ENCODE measurements at regions not wholly inside any gene's neighbourhood (a gene's known extent, or its start where the extent isn't known, plus 50 kb on each side); places are given as distances from the start of the nearest gene placed in this dataset.

DNA sequence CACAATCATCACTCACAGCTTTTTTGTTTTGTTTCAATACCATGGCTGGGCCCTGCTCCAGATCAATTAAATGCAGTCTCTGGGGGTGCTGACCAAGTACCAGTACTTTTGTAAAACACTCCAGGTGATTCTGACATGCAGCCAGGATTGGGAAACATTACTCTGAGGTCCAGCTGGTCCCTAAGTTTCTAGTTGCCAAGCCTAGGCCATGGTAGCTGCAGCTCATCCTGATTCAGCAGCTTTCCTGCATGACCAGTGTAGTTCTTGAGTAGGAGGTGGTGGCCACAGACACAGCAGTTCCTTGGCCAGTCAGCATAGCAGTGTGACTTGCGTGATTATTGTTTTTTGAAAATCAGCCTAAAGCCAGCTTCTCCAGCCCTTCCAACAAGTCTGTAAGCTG lies 859.1 kb downstream of the DIAPH3 start:
- no peak overlapping the region for H3T11ph ChIP-seq (ENCODE audit: low read length)
- no peaks in the 10 kb centered on the region; the same call in 1 of the 2 replicates for H3K27me3 ChIP-seq (ENCODE audit: insufficient read depth, low read length)
- no peak overlapping the region for H4K8ac ChIP-seq (replicated peaks; ENCODE audit: insufficient read length, low read depth, low read length)
- no peaks in the 10 kb centered on the region for H3K23me2 ChIP-seq (ENCODE audit: insufficient read length, low read depth, low read length, poor library complexity, severe bottlenecking)
- WGBS (ENCODE audit: extremely low coverage, insufficient read length, low lambda C conversion rate), result no CpG with 5 or more reads among the region's 1 CpG
- no peaks in the 10 kb centered on the region for H3K79me2 ChIP-seq (ENCODE audit: insufficient read depth, low read length)
- DNase-seq, result no peak
- no peak overlapping the region for H3K9ac ChIP-seq (ENCODE audit: extremely low read depth, insufficient read length, low read length)
- H2AFZ ChIP-seq (ENCODE audit: low read length), result peak overlapping the region; percentile 48
- H3K36me3 Mint-ChIP-seq (ENCODE audit: insufficient read depth in 1 of 3, low read depth in 3 of 3), result peaks cover 0 to 20% (median 5%) of the 10 kb centered on the region in 3 experiments; a peak in 5 of 7 replicates
- no peak overlapping the region for H2BK20ac ChIP-seq (ENCODE audit: low read depth, low read length, poor library complexity, severe bottlenecking)
- no peaks in the 10 kb centered on the region for H3K4me1 ChIP-seq (ENCODE audit: insufficient read depth, low read length)
- no peak overlapping the region for H3K4ac ChIP-seq (ENCODE audit: low read depth, low read length)
- H3K4me3 Mint-ChIP-seq, result no peak overlapping the region
- H3K27me3 Mint-ChIP-seq (ENCODE audit: low read depth), result no peaks in the 10 kb centered on the region
- H3K79me1 ChIP-seq (ENCODE audit: insufficient read depth, low read depth, low read length, poor library complexity, severe bottlenecking), result no peaks in the 10 kb centered on the region
- H4K5ac ChIP-seq (ENCODE audit: insufficient read length, low read depth, low read length), result no peak overlapping the region
- no peaks in the 10 kb centered on the region for H3K9me3 ChIP-seq (ENCODE audit: control insufficient read depth, low read depth, low read length)
- no peak for TF ChIP-seq CTCF (conservative IDR thresholded peaks at IDR 0.05)
- H2BK120ac ChIP-seq (ENCODE audit: low read depth, low read length, poor library complexity, severe bottlenecking), result no peak overlapping the region
- H4K91ac ChIP-seq (ENCODE audit: insufficient read length, low read depth, low read length), result no peak overlapping the region
- H3K23ac ChIP-seq (ENCODE audit: insufficient read length, low read depth, low read length), result no peak overlapping the region
- no peak overlapping the region for H3K27ac Mint-ChIP-seq
- no peaks in the 10 kb centered on the region for H3K4me1 Mint-ChIP-seq
- H2AK5ac ChIP-seq (ENCODE audit: insufficient read length, low read length), result no peak overlapping the region
- no peaks in the 10 kb centered on the region for H4K20me1 ChIP-seq (ENCODE audit: control insufficient read depth, insufficient read depth, insufficient read length)
- no peak overlapping the region for H2BK5ac ChIP-seq (ENCODE audit: insufficient read length, low read length)
- no peak overlapping the region for H3K56ac ChIP-seq (ENCODE audit: insufficient read length, low read depth, low read length)
- no peak overlapping the region for H3K14ac ChIP-seq (ENCODE audit: insufficient read depth, low read length)
- H3K9me3 Mint-ChIP-seq, result peaks cover 9 to 11% of the 10 kb centered on the region in 2 experiments; a peak in 4 of 5 replicates
- H2BK12ac ChIP-seq (ENCODE audit: insufficient read length, low read depth, low read length), result no peak overlapping the region
- H3K18ac ChIP-seq (ENCODE audit: insufficient read length, low read depth, low read length), result peak overlapping the region; percentile 44
- no peak overlapping the region for H3K27ac ChIP-seq (ENCODE audit: insufficient read length, low read depth, low read length)
- H3K4me2 ChIP-seq (ENCODE audit: insufficient read depth, insufficient read length, low read length), result no peak overlapping the region
- no peak overlapping the region for H2BK15ac ChIP-seq (ENCODE audit: low read depth, low read length)
